A549 (cell line): ENCODE measurements at regions not wholly inside any gene's neighbourhood (a gene's known extent, or its start where the extent isn't known, plus 50 kb on each side); places are given as distances from the start of the nearest gene placed in this dataset.

ENCODE experiments used
- RFX5 ChIP-seq: fragments of 450-650 bp; IDR thresholded peaks from 2 replicates; pipeline ENCODE4 v1.7.1; 2014; ENCODE audit warnings: antibody characterized with exemption, mild to moderate bottlenecking, moderate library complexity
- SMC3 ChIP-seq: fragments of >200 bp; sonication (Bioruptor Twin); formaldehyde crosslinking; IDR thresholded peaks from 3 replicates; pipeline ENCODE4 v1.6.1; 2018; ENCODE audit warnings: inconsistent platforms

- TF ChIP-seq SMC3: no peak
- TF ChIP-seq RFX5: no peak
Measured at GRCh38 chr16:50948268-50948930, 202.7 kb downstream of the SALL1 start.
